SH-SY5Y (cell line): ENCODE measurements at regions not wholly inside any gene's neighbourhood (a gene's known extent, or its start where the extent isn't known, plus 50 kb on each side); places are given as distances from the start of the nearest gene placed in this dataset.

Experiments
- GATA2 ChIP-seq: IDR thresholded peaks from 2 replicates; pipeline ENCODE4 v1.6.1; 2011; ENCODE audit warnings: mild to moderate bottlenecking, low read depth, low read length
- GATA3 ChIP-seq: IDR thresholded peaks from 2 replicates; pipeline ENCODE4 v1.6.1; 2011; ENCODE audit warnings: low read depth, mild to moderate bottlenecking, low read length, moderate library complexity

DNA sequence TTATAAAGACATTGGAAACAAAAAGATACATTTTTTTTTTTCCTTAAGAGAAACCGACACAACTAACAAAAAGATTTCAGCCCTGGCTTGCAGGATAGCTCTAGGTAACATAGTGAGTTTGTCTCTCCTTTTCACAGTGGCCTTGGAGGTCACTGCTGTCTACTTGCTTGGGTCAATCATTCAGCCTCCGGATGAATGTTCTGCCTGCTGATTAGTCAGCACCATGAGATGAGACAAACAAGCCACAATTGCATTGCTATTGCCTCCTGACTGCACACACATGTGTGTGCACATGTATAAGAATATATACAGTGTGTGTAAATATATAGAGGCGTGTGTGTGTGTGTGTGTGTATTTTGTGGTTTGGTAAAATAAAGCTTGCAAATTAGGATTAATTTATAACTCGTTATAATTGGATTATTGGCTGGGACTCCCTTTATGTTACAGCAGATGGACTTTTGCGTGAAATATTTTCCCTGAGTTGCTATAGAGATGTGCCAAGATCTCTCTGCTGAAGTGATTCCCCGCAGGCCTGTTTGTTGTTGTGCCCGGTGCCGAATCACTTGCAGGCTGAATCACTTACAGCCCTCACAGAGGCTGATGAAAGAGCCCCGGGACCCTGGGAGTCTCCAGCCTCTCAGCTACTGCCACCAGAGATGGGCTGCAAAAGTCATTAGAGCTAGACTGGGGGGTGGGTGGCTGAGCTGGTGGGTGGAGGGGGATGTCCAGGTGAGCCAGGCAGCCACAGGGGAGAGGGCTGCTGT lies 161.2 kb downstream of the FGF18 start:
- no peak for TF ChIP-seq GATA2
- no peak for TF ChIP-seq GATA3

DNA sequence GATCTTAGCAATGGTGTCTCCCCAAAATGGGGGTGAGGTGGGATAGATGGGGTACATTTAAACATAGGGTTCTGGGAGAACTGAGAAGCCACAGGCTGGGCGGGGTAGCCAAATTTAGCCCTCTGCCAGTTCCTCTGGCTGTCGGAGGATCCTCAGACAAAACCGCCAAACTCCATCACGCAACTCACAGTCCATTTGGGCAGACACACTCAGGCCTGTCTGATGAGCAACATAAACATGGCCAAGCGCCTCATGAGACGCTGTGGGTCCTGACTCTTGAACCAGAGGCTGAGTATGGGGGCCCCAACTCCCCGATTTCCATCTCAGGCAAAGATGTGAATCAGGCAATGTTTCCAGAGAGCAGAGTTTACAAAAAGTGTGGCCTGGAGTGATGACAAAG lies 162.3 kb downstream of the FGF18 start:
- TF ChIP-seq GATA2: no peak
- no peak for TF ChIP-seq GATA3

DNA sequence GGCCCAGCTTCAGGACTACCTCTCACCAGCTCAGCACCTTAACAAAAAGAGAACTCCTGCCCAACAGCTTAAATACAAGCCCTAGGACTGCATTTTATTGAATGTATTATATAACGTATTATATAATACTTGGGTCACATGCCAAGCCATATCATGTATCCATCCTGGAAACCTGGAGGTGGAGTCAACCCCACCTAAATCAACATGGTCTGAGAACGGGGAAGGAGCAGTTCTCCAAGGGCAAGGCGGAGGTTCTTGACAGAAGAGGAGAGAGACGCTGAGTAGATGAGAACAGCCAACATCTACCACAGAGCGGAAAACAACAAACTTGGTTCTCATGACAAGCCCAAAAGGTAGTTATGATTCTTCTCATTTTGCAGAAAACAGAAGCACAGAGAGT lies 163.4 kb downstream of the FGF18 start:
- TF ChIP-seq GATA2 (no peak), GATA3 (no peak)

DNA sequence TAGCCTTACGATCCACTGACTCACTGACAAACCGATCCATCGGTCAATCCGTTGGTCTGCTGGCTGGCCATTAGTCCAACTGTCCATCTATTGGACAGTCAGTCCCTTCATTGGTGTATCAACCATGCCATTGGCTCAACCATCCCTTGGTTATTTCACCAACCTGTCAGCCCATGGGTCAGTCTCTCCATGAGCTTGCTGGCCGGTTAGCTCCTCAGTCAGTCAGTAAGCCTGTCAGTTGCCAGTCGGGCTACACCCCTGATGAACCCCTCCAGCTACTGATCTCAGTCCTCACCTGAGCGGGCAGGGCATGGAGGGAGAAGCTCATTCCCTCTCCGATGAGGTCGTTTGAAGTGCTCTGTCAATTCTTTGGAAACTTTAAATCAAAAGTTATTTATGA lies 166.5 kb downstream of the FGF18 start:
- TF ChIP-seq GATA2 (no peak), GATA3 (no peak)

DNA sequence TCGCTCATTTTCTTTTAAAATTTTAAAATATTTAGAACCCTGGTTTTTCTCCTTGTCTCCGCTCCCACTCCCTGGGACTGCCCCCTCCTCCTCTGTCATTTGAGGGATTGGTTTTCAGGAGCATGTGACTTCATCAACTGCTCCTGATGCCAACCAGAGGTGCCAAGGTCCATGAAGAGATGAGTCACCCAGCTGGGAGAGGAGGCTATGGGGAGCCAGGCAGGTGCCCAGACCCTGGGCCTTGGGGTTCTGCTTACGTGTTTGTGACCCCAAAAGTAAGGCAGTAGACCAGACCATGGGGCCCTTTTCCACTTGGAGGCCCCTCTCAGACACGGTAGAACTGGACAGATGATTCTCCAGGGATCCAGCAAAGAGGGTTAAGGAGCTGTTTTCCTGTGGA lies 167.0 kb downstream of the FGF18 start:
- TF ChIP-seq GATA2: no peak
- TF ChIP-seq GATA3: no peak

DNA sequence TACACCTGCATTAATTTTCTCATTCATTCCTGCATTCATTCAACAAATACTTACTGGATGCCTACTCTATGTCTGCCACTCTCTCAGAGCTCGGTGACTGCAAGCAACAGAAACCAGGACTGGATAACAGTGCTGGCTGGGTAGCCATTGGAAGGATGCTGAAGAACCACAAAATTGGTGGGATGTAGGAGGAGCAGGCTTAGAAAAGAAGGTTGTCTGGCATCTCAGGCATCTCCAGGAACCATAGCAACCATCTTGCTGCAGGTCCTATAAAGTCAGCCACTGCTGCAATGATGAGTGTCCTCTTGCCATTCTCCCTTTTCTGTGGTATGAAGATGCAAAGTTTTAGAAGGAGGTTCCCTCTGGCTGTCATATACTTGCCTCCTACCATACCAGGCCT lies 168.6 kb downstream of the FGF18 start:
- no peak for TF ChIP-seq GATA2
- no peak for TF ChIP-seq GATA3

DNA sequence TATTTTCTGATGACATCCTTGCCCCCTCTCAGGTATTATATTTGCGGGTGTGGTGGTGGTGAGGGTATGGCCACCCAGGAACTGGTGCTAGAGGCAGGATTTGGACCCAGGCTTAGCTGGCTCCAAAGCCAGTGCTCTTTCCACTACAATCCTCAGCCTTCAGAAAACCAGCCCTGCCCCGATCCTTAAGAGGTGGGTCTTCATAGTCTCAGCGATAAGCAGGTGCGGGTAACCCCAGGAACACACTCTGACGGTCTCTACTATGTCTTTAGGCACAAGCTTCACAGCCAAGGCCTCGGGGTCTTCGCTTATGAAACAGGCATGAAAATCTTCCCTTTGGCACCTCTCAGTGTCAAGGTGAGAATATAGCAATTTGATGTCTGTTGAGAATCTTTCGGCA lies 169.3 kb downstream of the FGF18 start:
- TF ChIP-seq GATA2 (no peak), GATA3 (no peak)

DNA sequence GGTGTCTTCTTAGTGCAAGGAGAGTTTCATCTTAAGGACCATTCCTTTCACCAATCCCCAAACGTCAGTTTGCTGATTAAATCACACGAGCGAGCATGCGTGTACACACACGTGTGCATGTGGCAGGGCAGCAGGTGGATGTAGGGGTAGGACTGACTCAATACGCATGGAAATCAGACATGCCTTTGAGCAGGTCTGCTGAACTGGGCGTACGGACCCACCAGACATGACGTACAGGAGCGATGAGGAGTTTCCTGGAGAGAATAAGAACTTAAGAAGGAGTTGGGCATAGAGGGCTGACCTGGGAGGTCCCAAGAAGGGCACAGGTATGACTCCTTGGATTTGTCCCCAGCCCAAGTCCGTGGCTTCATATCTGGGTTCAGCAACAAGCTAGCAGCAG lies 170.0 kb downstream of the FGF18 start:
- TF ChIP-seq GATA3 (no peak), GATA2 (no peak)

DNA sequence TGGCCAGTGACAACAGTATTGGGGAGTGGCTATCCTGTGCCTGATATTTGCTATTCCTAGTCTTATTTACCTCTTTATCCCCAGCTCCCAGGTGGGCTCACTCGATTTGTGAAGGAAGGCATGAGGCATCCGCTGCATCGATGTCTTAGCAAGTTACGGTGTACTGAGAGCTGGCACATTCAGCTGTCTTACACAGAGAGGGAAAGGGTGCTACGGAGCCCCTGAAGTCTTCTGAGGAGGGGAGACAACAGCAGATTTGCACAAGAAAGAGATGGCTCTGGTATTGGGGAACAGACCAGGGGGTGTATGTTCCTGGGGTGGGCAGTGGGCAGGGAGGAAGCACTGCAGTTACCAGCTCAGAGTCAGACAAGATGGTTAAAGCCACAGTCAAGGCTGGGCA lies 172.6 kb downstream of the FGF18 start:
- TF ChIP-seq GATA2 (no peak), GATA3 (no peak)

DNA sequence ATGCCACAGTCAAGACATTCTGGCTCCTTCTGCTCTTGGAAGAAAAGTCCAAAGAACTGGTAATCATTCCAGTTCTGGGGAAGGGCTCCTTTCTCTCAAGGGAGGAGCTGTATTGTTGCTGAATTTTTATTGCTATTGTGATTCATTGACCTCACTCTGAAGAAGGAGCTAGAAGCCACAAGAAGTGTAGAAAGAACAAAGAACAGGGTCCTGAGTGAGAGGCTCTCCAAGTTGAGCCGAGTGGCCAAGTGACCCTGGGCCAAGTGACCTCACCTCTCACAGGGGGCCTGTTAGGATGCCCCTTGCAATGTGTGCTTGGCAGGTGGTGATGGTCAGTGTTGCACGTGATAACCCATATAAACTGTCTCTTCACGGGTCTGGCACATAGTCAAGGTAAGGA lies 173.3 kb downstream of the FGF18 start:
- TF ChIP-seq GATA2: no peak
- no peak for TF ChIP-seq GATA3

DNA sequence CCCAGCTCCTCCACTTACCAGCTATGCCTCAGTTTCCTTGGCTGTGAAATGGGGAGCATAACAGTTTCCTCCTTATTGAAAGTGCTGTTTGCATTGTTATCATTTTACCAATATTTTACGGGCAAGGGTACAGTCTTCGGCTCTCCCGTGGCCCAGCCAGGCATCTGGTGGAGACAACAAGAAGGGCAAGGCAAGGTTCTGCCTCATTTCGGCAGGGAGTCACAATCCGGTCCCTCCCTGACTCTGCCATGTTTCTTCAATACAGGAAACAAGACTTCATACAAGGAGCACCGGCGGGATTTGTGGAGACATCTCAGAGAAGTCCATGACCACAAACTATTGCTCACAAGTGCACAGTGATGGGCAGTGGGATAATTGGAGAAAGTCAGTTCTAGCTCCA lies 174.0 kb downstream of the FGF18 start:
- TF ChIP-seq GATA3: no peak
- TF ChIP-seq GATA2: no peak

DNA sequence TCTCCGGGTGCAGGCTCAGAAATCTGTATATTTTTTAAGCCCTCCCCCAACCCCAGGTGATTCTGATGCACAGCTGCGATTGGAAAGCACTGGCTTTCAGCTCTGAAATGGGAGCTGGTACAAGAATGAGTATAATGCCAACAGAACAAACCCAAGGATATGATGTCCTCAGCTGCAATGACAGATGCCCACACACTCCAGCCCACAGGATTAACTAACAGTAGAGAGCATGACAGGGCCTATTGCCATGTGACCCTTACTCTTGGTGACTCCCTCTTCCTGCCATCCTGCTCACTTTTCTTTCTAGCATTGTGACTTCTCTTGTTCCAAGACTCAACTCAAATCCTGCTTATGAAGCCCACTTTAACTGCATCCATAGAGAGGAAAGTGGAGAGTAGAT lies 174.5 kb downstream of the FGF18 start:
- TF ChIP-seq GATA2: no peak
- no peak for TF ChIP-seq GATA3

DNA sequence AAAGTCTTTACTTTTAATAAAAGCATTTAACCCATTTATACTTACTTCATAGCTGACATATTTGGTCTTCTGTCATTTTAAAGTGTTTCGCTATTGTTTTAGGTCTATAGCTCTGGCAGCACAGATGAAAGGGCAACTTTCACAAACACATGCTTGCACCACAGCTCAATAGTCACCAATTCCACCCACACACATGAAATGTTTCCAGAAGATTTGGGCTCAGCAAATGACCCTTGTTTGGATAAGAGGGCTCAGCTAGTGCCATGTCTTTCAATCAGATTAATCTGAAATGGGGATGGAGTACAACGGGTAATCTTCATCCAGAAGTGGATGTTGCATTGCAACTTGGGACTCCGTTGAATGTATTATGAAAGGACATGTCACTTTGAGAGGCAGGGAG lies 176.0 kb downstream of the FGF18 start:
- TF ChIP-seq GATA3: no peak

DNA sequence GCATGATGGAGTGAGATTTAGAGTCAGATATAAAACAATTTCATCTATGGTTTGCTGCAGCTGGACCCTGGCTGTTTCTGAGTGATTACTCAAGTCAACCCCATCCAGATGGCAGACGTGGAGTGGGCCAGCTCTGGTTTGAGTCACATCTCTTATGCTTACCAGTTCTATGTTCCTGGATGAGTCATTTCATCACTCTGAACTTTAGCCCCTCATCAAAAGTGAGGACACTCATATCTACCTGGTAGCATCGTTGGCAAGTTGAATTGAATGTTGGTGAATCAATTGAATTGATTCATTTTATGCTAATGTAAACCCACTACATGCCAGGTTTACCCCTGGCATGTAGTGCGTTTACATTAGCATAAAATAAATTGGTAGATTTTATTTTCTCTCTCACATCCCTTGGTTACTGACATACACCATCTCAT lies 176.4 kb downstream of the FGF18 start:
- TF ChIP-seq GATA3 (no peak), GATA2 (no peak)

DNA sequence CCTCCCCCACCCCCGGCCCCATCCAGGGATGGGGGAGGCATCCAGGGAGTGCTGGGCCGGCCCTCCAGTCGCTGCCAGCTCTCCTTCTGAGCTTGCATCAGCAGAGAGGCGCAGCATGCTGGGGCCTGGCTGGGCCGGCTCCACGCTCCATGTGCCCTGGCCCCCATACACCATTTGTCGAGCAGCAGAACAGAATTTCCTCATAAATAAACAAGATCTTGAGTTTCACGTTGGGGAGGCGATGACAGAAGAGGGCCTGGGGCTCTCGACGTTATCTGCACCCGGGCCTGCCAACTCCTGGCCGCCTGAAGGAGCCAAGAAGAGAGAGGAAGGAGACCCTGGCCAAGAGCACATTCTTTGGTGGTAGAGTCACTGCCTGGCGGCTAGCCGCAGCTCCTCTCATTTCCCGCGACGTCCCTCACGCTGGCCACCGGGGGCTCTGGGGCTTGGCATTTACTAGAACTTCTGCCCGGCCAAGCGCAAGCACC lies 177.0 kb downstream of the FGF18 start:
- TF ChIP-seq GATA2 (no peak), GATA3 (no peak)
